ENCODE measurements at regions not wholly inside any gene's neighbourhood (a gene's known extent, or its start where the extent isn't known, plus 50 kb on each side); places are given as distances from the start of the nearest gene placed in this dataset.

DNA sequence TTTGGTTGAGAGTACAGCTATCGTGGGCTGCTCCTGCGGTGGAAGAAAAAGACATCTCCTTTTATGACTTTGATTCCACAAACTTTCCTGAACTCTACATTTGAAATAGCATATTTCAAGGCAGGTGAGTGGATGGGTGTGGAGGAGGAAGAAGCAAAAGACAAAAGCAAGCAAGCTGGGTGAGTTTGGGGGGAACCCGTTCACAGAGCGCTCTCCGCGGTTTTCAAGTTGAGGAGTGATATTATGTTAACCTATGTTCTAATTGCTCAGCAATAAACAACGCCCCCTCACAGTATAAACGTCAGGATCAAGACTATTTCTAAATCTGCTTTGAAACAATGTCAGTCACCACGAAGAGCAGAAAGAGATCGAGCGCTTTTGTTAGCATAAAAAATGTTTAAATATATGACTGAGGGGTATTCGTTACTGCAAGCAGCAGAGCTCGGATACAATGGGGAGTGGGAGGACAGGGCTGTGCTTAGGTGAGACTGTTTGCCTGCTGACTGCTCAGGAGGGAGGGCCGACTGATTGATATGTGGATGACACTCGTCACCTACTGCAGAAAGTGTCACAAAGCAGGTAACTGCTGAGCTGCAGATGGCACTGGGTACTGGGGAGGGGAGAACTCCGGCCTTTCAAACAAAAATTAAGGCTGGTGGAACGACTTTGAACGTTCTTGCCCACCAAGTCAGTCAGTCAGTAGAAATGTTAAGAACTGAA lies 236.5 kb downstream of the DRD1 start:
- no peak overlapping the region for H3K4me3 ChIP-seq (ENCODE audit: control insufficient read depth, low read depth, low read length)
- TF ChIP-seq CTCF (IDR thresholded peaks at IDR 0.05; ENCODE audit: control insufficient read depth, insufficient read depth, low read depth, low read length, missing control alignments), result no peak
- DNase-seq (ENCODE audit: low read depth), result no peak

- H3K4me3 ChIP-seq (ENCODE audit: control insufficient read depth, low read depth, low read length), result no peak overlapping the region
- TF ChIP-seq CTCF (IDR thresholded peaks at IDR 0.05; ENCODE audit: control insufficient read depth, insufficient read depth, low read depth, low read length, missing control alignments), result no peak
- no peak for DNase-seq (ENCODE audit: low read depth)
Measured at GRCh38 chr5:175206669-175207068, 237.3 kb downstream of the DRD1 start.

- no peak overlapping the region for H3K4me3 ChIP-seq (ENCODE audit: control insufficient read depth, low read depth, low read length)
- DNase-seq (ENCODE audit: low read depth), result peak; percentile 10
- TF ChIP-seq CTCF (IDR thresholded peaks at IDR 0.05; ENCODE audit: control insufficient read depth, insufficient read depth, low read depth, low read length, missing control alignments), result no peak
Measured at GRCh38 chr5:175202463-175203068, 241.4 kb downstream of the DRD1 start.

- DNase-seq (ENCODE audit: low read depth), result no peak
- TF ChIP-seq CTCF (IDR thresholded peaks at IDR 0.05; ENCODE audit: control insufficient read depth, insufficient read depth, low read depth, low read length, missing control alignments), result no peak
- no peak overlapping the region for H3K4me3 ChIP-seq (ENCODE audit: control insufficient read depth, low read depth, low read length)
Measured at GRCh38 chr5:175201393-175201792, 242.6 kb downstream of the DRD1 start.

DNA sequence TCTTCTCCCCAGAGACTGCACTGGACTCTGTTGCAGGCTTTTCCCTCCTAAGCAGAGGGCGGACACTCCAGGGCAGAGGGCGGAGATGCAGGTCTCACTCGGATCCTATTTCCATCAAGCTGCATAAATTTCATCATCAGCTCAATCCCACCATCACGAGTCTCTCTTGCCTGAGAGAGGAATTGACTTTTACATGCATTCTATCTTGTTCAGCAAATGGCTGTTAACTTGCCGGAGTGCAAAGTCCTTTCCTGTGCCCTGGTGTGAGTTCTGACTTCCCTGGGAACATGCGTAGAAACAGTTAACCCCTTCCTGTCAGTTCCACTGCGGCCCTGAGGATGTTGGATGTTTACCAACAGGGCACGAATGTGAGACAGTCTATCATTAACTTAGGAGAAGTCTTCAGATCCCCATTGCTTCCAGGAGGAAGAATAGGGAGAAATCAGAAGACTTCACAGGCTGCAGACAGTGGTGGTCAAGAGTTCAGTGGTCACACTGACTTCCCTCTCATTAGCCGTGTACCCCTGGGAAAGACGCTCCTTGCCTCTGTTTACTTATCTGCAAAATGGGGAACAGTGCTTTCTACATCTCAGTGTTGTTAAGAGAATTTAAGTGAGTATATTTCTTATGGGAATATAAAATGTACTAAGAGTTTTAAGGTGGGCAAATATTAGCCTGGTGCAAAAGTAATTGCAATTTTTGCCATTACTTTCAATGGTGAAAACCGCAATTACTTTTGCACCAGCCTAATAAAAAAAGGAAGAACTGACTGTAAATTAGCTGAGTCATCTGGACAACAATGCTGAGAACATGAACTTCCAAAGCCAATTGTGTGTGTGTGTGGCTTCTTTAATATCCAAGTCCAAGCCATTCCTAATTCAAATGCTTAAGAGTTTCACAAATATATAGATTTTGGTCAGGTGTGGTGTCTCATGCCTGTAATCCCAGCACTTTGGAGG lies 248.0 kb downstream of the DRD1 start:
- TF ChIP-seq CTCF (IDR thresholded peaks at IDR 0.05; ENCODE audit: control insufficient read depth, insufficient read depth, low read depth, low read length, missing control alignments), result no peak
- H3K4me3 ChIP-seq (ENCODE audit: control insufficient read depth, low read depth, low read length), result no peak overlapping the region
- peak; percentile 18 for DNase-seq (ENCODE audit: low read depth)

- no peak overlapping the region for H3K4me3 ChIP-seq (ENCODE audit: control insufficient read depth, low read depth, low read length)
- DNase-seq (ENCODE audit: low read depth), result no peak
- TF ChIP-seq CTCF (IDR thresholded peaks at IDR 0.05; ENCODE audit: control insufficient read depth, insufficient read depth, low read depth, low read length, missing control alignments), result no peak
Measured at GRCh38 chr5:175181331-175181730, 262.7 kb downstream of the DRD1 start.

Measured in AG09309 (cell line).